Heart right ventricle (tissue), 16 donors: ENCODE measurements at regions not wholly inside any gene's neighbourhood (a gene's known extent, or its start where the extent isn't known, plus 50 kb on each side); places are given as distances from the start of the nearest gene placed in this dataset.

Source experiments
- ATAC-seq, 8 donors: fragments of 200-7000 bp; cut with Tn5 transposase; one replicate each; pipeline ENCODE4 v1.9.1; 2020; ENCODE audit warnings: mild to moderate bottlenecking in 8 of 8, moderate library complexity in 8 of 8, moderate number of reproducible peaks in 1 of 8
- DNase-seq, 2 donors: peaks; one replicate each; pipeline ENCODE4 v3.0.0-alpha.2; 2020
- H3K27ac ChIP-seq, 10 donors: fragments of 200-600 bp; sonication (generic) in 2 of 10; one replicate each; pipeline versions ENCODE4 v1.5.0 to v1.8.0; 2020 to 2022; ENCODE audit warnings: mild to moderate bottlenecking in 3 of 10
- H3K27me3 ChIP-seq, 7 donors: fragments of 200-600 bp; one replicate each; pipeline ENCODE4 v1.8.0; 2021 to 2022; ENCODE audit warnings: mild to moderate bottlenecking in 2 of 7
- H3K36me3 ChIP-seq, 9 donors: fragments of 200-600 bp; sonication (generic) in 1 of 9; one replicate each; pipeline versions ENCODE4 v1.5.0 to v1.8.0; 2020 to 2022; ENCODE audit warnings: mild to moderate bottlenecking in 2 of 9
- H3K4me1 ChIP-seq, 9 donors: fragments of 200-600 bp; sonication (generic) in 1 of 9; one replicate each; pipeline versions ENCODE4 v1.5.0 to v1.8.0; 2020 to 2022; ENCODE audit warnings: mild to moderate bottlenecking in 4 of 9
- H3K4me3 ChIP-seq, 10 donors: fragments of 200-600 bp; sonication (generic) in 2 of 10; one replicate each; pipeline versions ENCODE4 v1.5.0 to v1.8.0; 2020 to 2022; ENCODE audit warnings: mild to moderate bottlenecking in 7 of 10, moderate library complexity in 2 of 10
- H3K9me3 ChIP-seq, 11 donors: fragments of 200-600 bp in 10 of 11; sonication (generic) in 2 of 11; one replicate each; pipeline versions ENCODE4 v1.5.0 to v1.8.0; 2013 to 2022; ENCODE audit warnings: mild to moderate bottlenecking in 2 of 11, control low read depth in 1 of 11, moderate library complexity in 1 of 11
- CTCF ChIP-seq, 9 donors: fragments of 200-600 bp; sonication (generic) in 2 of 9; IDR thresholded peaks; one replicate each; pipeline versions ENCODE4 v1.5.0 to v1.8.0; 2021 to 2022; ENCODE audit warnings: antibody characterized with exemption in 9 of 9, mild to moderate bottlenecking in 5 of 9, moderate library complexity in 1 of 9
- WGBS, 2 donors: extraction: QIAGEN DNeasy Blood & Tissue Kit; methylation state at CpG; one replicate each; pipeline ENCODE4 v1.1.7; 2013; ENCODE audit warnings: inconsistent platforms in 1 of 2; 5-methylcytosine and 5-hydroxymethylcytosine counted together
- intact Hi-C, 10 donors: fragments of 100-400 bp; cut with DNase I; formaldehyde crosslinking; loops; one replicate each; pipeline versions ENCODE4 v1.11.1 to v1.14.2; 2022
- donor health status: Arrhythmogenic right ventricular cardiomyopathy.
- donor health status: ischemic (EF 13 %, LVEDD 7.1; RV severe dilation, severe dysfunction).
- donor health status: healthy with polysubstance abuse.
- donor health status: DM: no; HTN: yes; CAD: no.
- donor health status: DM: no; HTN: no; CAD: no.
- donor health status: ischemic (EF 25% LVEDD 6.9; RV normal size, moderate dysfunction).
- donor health status: ischemic (EF 25% LVEDD 5.7; RV mildly dilated, moderate dysfunction).
- donor health status: healthy.
- donor health status: DM: yes; HTN: yes; CAD: no.
- donor health status: Ischemic cardiomyopathy.
- donor health status: ischemic (EF 35%, LVEDD 5.7; RV mildly dilated, moderate dysfunction).
- donor health status: nonischemic (EF 11% LVEDD 7.7; RV severe dilation, severe dysfunction).
- donor health status: DM: yes; HTN: yes; CAD: no.
- donor health status: PGD.
- donor health status: ischemic (EF 29% LVEDD 5.4; RV normal size, mild dysfunction).
- donor health status: nonischemic (EF 23%, LVEDD 6.1; RV moderate dilation, normal function).

- no peak overlapping the region for H3K27ac ChIP-seq
- DNase-seq (no peak), ATAC-seq (no peak)
- no peaks in the 10 kb centered on the region for H3K27me3 ChIP-seq
- H3K4me1 ChIP-seq, result no peaks in the 10 kb centered on the region
- H3K4me3 ChIP-seq, result no peak overlapping the region
- no peaks in the 10 kb centered on the region for H3K9me3 ChIP-seq
- H3K36me3 ChIP-seq, result no peaks in the 10 kb centered on the region
- intact Hi-C loops, result no loop called here
- no peak for TF ChIP-seq CTCF (IDR thresholded peaks at IDR 0.05)
Measured at GRCh38 chr1:214941061-214941460, 141.5 kb upstream of the KCNK2 start.

- H3K9me3 ChIP-seq, result no peaks in the 10 kb centered on the region
- H3K4me3 ChIP-seq, result no peak overlapping the region
- 73 to 77% methylated on average over 3 of the region's 3 CpGs for WGBS, 2 donors
- H3K27ac ChIP-seq, result no peak overlapping the region
- H3K4me1 ChIP-seq, result no peaks in the 10 kb centered on the region
- DNase-seq (no peak), ATAC-seq (no peak)
- intact Hi-C loops, result no loop called here
- H3K36me3 ChIP-seq, result no peaks in the 10 kb centered on the region
- no peak for TF ChIP-seq CTCF (IDR thresholded peaks at IDR 0.05)
- H3K27me3 ChIP-seq, result no peaks in the 10 kb centered on the region
Measured at GRCh38 chr1:214943054-214943453, 139.5 kb upstream of the KCNK2 start.

- no peak for TF ChIP-seq CTCF (IDR thresholded peaks at IDR 0.05)
- intact Hi-C loops, result no loop called here
- Histone ChIP-seq H3K4me1 (no peaks in the 10 kb centered on the region), H3K27ac (no peak overlapping the region), H3K9me3 (no peaks in the 10 kb centered on the region), H3K27me3 (no peaks in the 10 kb centered on the region), H3K4me3 (no peak overlapping the region), H3K36me3 (no peaks in the 10 kb centered on the region)
- ATAC-seq, result no peak
- no peak for DNase-seq
- 47 to 53% methylated on average over 1 of the region's 1 CpG for WGBS, 2 donors
Measured at GRCh38 chr1:214946615-214947014, 135.9 kb upstream of the KCNK2 start.

GRCh38 chr1:214952648-214953047 is 129.9 kb upstream of the KCNK2 start:
- Histone ChIP-seq H3K27me3 (no peaks in the 10 kb centered on the region), H3K27ac (no peak overlapping the region), H3K4me1 (no peaks in the 10 kb centered on the region), H3K9me3 (no peaks in the 10 kb centered on the region), H3K4me3 (no peak overlapping the region), H3K36me3 (no peaks in the 10 kb centered on the region)
- ATAC-seq (no peak), DNase-seq (no peak)
- WGBS, 2 donors, result 58 to 62% methylated on average over 7 of the region's 7 CpGs
- intact Hi-C loops, result no loop called here
- TF ChIP-seq CTCF (IDR thresholded peaks at IDR 0.05), result no peak
